HG03135 (cell line): ENCODE measurements at regions not wholly inside any gene's neighbourhood (a gene's known extent, or its start where the extent isn't known, plus 50 kb on each side); places are given as distances from the start of the nearest gene placed in this dataset.

Experiments used
- ATAC-seq: cut with Tn5 transposase; IDR thresholded peaks from one replicate; pipeline ENCODE4 v1.9.1; 2021; ENCODE audit warnings: mild to moderate bottlenecking, moderate library complexity; ENCODE audit not compliant: unreplicated experiment

GRCh38 chr2:74063486-74063885 is 78.8 kb downstream of the TET3 start:
- no peak for ATAC-seq

GRCh38 chr2:74065456-74065855 is 80.7 kb downstream of the TET3 start:
- ATAC-seq = no peak

- ATAC-seq = no peak
Measured at GRCh38 chr2:74066491-74067203, 81.1 kb downstream of the BOLA3 start.

GRCh38 chr2:74067221-74067747 is 80.4 kb downstream of the BOLA3 start:
- no peak for ATAC-seq

GRCh38 chr2:74070991-74071390 is 76.7 kb downstream of the BOLA3 start:
- ATAC-seq = no peak

- no peak for ATAC-seq
Measured at GRCh38 chr2:74071426-74071825, 76.3 kb downstream of the BOLA3 start.

GRCh38 chr2:74072565-74072964 is 75.1 kb downstream of the BOLA3 start:
- ATAC-seq = no peak

- no peak for ATAC-seq
Measured at GRCh38 chr2:74074487-74074886, 73.2 kb downstream of the BOLA3 start.

- no peak for ATAC-seq
Measured at GRCh38 chr2:74076074-74076470, 71.6 kb downstream of the BOLA3 start.

- ATAC-seq = no peak
Measured at GRCh38 chr2:74077636-74078035, 70.1 kb downstream of the BOLA3 start.

GRCh38 chr2:74078466-74078865 is 69.2 kb downstream of the BOLA3 start:
- no peak for ATAC-seq

GRCh38 chr2:74079522-74080341 is 68.0 kb downstream of the BOLA3 start:
- peak; percentile 67 for ATAC-seq

- peak; percentile 10 for ATAC-seq
Measured at GRCh38 chr2:74080346-74080745, 67.4 kb downstream of the BOLA3 start.

- no peak for ATAC-seq
Measured at GRCh38 chr2:74081030-74081762, 66.5 kb downstream of the BOLA3 start.

- no peak for ATAC-seq
Measured at GRCh38 chr2:74081763-74082110, 66.0 kb downstream of the BOLA3 start.

GRCh38 chr2:74083750-74084149 is 64.0 kb downstream of the BOLA3 start:
- no peak for ATAC-seq
